ENCODE measurements at regions not wholly inside any gene's neighbourhood (a gene's known extent, or its start where the extent isn't known, plus 50 kb on each side); places are given as distances from the start of the nearest gene placed in this dataset.

DNA sequence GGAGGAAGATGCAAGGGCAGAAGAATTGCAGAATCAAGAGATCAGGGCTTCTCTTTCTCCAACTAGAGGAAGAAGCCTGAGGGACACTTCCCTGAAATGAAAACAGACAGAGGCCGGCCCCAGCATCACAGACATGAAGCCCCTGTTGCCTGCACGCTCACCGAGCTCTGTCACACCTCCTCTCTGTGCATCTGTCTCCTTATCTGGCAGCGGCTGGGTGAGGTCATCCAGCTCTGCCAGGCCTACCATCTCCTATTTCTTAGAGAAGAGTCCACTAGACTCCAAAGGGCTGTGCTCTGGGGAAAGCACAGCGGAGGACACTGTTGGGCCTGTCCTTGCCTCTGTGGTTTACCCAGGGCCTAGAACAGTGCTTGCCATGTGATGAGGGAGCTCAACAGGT lies 71.9 kb upstream of the MLN start:
- TF ChIP-seq, protein P1, sequence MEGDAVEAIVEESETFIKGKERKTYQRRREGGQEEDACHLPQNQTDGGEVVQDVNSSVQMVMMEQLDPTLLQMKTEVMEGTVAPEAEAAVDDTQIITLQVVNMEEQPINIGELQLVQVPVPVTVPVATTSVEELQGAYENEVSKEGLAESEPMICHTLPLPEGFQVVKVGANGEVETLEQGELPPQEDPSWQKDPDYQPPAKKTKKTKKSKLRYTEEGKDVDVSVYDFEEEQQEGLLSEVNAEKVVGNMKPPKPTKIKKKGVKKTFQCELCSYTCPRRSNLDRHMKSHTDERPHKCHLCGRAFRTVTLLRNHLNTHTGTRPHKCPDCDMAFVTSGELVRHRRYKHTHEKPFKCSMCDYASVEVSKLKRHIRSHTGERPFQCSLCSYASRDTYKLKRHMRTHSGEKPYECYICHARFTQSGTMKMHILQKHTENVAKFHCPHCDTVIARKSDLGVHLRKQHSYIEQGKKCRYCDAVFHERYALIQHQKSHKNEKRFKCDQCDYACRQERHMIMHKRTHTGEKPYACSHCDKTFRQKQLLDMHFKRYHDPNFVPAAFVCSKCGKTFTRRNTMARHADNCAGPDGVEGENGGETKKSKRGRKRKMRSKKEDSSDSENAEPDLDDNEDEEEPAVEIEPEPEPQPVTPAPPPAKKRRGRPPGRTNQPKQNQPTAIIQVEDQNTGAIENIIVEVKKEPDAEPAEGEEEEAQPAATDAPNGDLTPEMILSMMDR (IDR thresholded peaks at IDR 0.05; ENCODE audit: unreplicated experiment), result no peak
- no peak for DNase-seq (ENCODE audit: low spot score, unreplicated experiment)
- Mint-ChIP-seq H3K36me3 (ENCODE audit: insufficient read depth) (no peaks in the 10 kb centered on the region), H3K27me3 (peaks cover 9% of the 10 kb centered on the region), H3K4me1 (ENCODE audit: low read depth) (peaks cover 41% of the 10 kb centered on the region), H3K27ac (no peak overlapping the region), H3K9me3 (ENCODE audit: low read depth) (no peaks in the 10 kb centered on the region), H3K4me3 (ENCODE audit: low read depth) (no peak overlapping the region)

DNA sequence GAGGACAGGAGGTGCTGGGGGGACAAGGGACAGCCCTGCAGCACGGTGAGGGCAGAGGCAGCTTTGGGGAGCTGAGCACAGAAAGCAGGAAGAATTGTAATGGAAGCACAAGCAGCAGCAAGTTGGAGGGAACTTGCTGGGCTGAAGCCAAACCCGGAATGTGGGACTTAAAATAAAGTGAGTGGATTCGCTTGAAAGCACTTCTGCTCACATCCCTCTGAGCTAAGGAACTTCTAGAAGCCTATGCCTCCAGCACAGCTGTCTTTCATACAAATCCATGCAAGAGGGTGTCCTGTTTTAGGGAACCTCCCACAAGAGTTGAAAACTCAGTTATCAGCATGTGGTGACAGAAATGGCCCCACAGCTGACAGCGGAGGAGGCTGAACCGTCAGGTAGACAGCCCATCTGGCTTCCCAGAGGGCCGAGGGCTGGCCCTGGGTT lies 71.4 kb upstream of the MLN start:
- DNase-seq (ENCODE audit: low spot score, unreplicated experiment), result no peak
- Mint-ChIP-seq H3K9me3 (ENCODE audit: low read depth) (no peaks in the 10 kb centered on the region), H3K27me3 (peaks cover 9% of the 10 kb centered on the region), H3K4me3 (ENCODE audit: low read depth) (no peak overlapping the region), H3K36me3 (ENCODE audit: insufficient read depth) (no peaks in the 10 kb centered on the region), H3K27ac (no peak overlapping the region), H3K4me1 (ENCODE audit: low read depth) (peaks cover 36% of the 10 kb centered on the region)
- TF ChIP-seq, protein P1 (IDR thresholded peaks at IDR 0.05; ENCODE audit: unreplicated experiment), result no peak

DNA sequence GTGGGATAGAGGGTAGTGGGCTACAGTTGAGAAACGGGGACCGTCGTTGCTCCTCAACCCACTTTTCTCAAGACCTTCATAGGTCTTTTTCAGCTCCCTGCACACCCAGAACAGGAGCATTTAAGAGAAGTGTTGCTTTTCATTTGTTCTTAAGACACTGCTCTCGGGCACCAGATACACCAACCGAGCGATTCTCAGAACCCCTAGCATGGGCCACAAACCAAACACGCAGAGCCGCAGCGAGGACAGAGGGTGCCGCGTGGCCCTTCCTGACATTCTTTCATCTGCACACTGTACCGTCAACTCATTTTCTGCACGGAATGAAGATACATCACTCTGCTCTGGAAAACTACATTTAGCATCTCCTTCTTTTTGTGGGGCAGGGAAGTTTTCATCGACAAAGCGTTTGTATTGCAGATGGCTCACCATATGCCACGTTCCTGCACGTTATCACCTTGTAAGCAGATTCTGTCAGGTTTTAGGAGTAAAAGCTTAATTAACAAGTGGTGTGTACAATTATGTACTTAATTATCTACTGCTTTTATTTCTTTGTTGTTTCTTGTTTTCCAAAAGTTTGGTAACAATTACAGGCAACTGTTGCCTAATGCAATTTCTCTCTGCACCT lies 70.4 kb upstream of the MLN start:
- Mint-ChIP-seq H3K36me3 (ENCODE audit: insufficient read depth) (no peaks in the 10 kb centered on the region), H3K4me1 (ENCODE audit: low read depth) (peaks cover 37% of the 10 kb centered on the region), H3K9me3 (ENCODE audit: low read depth) (no peaks in the 10 kb centered on the region), H3K27me3 (peaks cover 12% of the 10 kb centered on the region), H3K4me3 (ENCODE audit: low read depth) (peak overlapping the region; percentile 11), H3K27ac (no peak overlapping the region)
- DNase-seq (ENCODE audit: low spot score, unreplicated experiment), result no peak
- TF ChIP-seq, protein P1 (IDR thresholded peaks at IDR 0.05; ENCODE audit: unreplicated experiment), result no peak

DNA sequence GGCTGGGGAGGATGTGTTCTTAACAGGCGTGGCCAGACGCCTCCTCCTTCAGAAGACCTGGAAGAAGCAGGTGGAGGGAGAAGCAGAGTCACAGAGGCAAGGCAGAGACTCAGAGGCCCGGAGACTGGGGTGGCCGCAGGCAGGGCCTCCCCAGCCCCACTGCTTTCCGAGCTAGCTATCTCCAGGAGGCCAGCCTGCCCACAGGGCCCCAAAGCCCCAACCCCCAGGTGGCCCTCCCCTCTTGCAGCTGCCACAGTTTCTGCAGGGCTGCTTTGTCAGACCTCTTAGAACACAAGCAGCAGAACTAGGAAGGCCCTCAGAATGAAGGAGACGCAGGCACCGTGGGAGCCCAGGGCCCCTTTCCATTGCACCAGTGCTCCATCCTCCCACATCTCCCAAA lies 69.0 kb upstream of the MLN start:
- H3K4me3 Mint-ChIP-seq (ENCODE audit: low read depth), result no peak overlapping the region
- H3K4me1 Mint-ChIP-seq (ENCODE audit: low read depth), result peaks cover 36% of the 10 kb centered on the region
- TF ChIP-seq, protein P1 (IDR thresholded peaks at IDR 0.05; ENCODE audit: unreplicated experiment), result no peak
- DNase-seq (ENCODE audit: low spot score, unreplicated experiment), result no peak
- no peaks in the 10 kb centered on the region for H3K9me3 Mint-ChIP-seq (ENCODE audit: low read depth)
- H3K27ac Mint-ChIP-seq, result no peak overlapping the region
- H3K27me3 Mint-ChIP-seq, result peaks cover 15% of the 10 kb centered on the region
- no peaks in the 10 kb centered on the region for H3K36me3 Mint-ChIP-seq (ENCODE audit: insufficient read depth)

DNA sequence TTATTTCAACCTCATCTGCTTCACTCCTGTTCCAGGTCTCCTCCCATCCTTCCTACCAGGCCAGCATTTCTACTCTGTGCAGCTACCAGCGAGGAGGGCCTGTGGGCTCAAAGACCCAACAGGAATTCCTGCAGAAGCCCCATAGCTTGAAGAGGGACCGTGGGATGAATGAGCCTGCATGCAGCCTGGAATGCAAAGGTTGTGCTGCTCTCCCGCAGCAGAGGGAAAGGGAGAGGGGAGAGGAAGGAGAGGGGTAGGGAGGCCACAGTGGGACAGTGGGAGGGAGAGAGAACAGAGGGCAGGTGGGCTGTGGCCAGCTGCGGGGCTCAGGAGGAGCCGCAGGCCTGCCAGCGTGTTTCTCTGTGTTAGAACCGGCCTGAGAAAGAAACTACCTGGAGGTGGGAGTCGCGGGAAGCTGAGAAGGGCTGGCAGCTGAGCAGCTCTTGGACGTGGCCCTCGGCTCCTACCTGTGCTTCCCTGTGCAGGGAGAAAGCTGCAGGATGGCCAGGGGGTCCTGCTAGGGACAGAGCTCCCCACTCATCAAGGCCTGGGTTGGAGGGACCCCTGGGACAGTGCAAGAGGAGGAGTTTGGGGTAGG lies 66.1 kb upstream of the MLN start:
- Mint-ChIP-seq H3K36me3 (ENCODE audit: insufficient read depth) (no peaks in the 10 kb centered on the region), H3K27ac (no peak overlapping the region)
- no peak for DNase-seq (ENCODE audit: low spot score, unreplicated experiment)

More for the DNA sequence above, 66.1 kb upstream of the MLN start:
- H3K9me3 Mint-ChIP-seq (ENCODE audit: low read depth), result no peaks in the 10 kb centered on the region
- H3K27me3 Mint-ChIP-seq, result peaks cover 14% of the 10 kb centered on the region
- TF ChIP-seq, protein P1 (IDR thresholded peaks at IDR 0.05; ENCODE audit: unreplicated experiment), result no peak
- no peak overlapping the region for H3K4me3 Mint-ChIP-seq (ENCODE audit: low read depth)
- H3K4me1 Mint-ChIP-seq (ENCODE audit: low read depth), result peaks cover 33% of the 10 kb centered on the region
